PFSK-1 (cell line): ENCODE measurements at regions not wholly inside any gene's neighbourhood (a gene's known extent, or its start where the extent isn't known, plus 50 kb on each side); places are given as distances from the start of the nearest gene placed in this dataset.

Experiments
- POLR2AphosphoS5 ChIP-seq: IDR thresholded peaks from 2 replicates; pipeline ENCODE4 v1.6.1; 2012; ENCODE audit warnings: low read depth, mild to moderate bottlenecking, control low read depth, low read length, moderate library complexity
- TAF1 ChIP-seq: IDR thresholded peaks from 2 replicates; pipeline ENCODE4 v1.6.1; 2012; ENCODE audit warnings: low read length, control low read depth, borderline replicate concordance; ENCODE audit not compliant: insufficient read depth

GRCh38 chr20:41694796-41695195 is 76.6 kb upstream of the CHD6 start:
- TF ChIP-seq POLR2AphosphoS5 (no peak), TAF1 (no peak)
